ENCODE measurements at regions not wholly inside any gene's neighbourhood (a gene's known extent, or its start where the extent isn't known, plus 50 kb on each side); places are given as distances from the start of the nearest gene placed in this dataset.
"Not testable (repeated sequence)": the region's sequence is repeated elsewhere in the genome, so short reads cannot be mapped to it uniquely, and the experiment has no call there.

DNA sequence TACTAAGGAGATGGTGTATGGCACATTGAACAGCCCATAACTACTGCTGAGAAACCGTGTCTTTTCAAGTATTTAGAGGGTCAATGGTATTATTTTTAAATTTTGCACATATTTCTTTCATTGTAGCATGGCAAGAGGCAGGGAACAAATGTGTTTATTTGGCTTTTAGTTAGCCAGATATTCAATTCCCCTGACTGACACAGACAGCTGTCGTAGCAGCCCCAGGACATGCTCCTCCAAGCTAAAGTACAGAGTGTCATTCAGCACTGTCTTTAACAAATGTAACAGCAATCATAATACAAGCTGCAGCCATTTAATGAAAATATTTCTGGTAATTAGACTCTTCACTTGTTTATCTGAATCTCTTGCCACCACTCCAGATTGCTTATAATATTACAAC is 687.1 kb downstream of the KLHL13 start:
- WGBS, 2 donors (ENCODE audit: low coverage in 1 of 2): 64 to 100% methylated on average over 1 to 2 of the region's 2 CpGs
- intact Hi-C loops (cut with DNase I; ENCODE audit: low total_unique reads) (no loop called here), in situ Hi-C loops (cut with MboI; ENCODE audit: low pct_ligation_motif_present in 1 of 4, low pct_unique_long_range_greater_than_20kb in 1 of 4, low sequenced_read_pairs in 3 of 4) (no loop called here)
- H3K4me3 ChIP-seq: no peak overlapping the region
- no peak for DNase-seq
- H3K9me3 ChIP-seq: no peaks in the 10 kb centered on the region
- TF ChIP-seq POLR2AphosphoS5 (IDR thresholded peaks at IDR 0.05): no peak
- TF ChIP-seq, protein P1, sequence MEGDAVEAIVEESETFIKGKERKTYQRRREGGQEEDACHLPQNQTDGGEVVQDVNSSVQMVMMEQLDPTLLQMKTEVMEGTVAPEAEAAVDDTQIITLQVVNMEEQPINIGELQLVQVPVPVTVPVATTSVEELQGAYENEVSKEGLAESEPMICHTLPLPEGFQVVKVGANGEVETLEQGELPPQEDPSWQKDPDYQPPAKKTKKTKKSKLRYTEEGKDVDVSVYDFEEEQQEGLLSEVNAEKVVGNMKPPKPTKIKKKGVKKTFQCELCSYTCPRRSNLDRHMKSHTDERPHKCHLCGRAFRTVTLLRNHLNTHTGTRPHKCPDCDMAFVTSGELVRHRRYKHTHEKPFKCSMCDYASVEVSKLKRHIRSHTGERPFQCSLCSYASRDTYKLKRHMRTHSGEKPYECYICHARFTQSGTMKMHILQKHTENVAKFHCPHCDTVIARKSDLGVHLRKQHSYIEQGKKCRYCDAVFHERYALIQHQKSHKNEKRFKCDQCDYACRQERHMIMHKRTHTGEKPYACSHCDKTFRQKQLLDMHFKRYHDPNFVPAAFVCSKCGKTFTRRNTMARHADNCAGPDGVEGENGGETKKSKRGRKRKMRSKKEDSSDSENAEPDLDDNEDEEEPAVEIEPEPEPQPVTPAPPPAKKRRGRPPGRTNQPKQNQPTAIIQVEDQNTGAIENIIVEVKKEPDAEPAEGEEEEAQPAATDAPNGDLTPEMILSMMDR (IDR thresholded peaks at IDR 0.05): no peak
- TF ChIP-seq EP300 (IDR thresholded peaks at IDR 0.05; ENCODE audit: low read depth): no peak
- TF ChIP-seq POLR2A (IDR thresholded peaks at IDR 0.05): no peak
- H3K27me3 ChIP-seq: no peaks in the 10 kb centered on the region
- no peak overlapping the region for H3K27ac ChIP-seq
- no peaks in the 10 kb centered on the region for H3K4me1 ChIP-seq
- H3K36me3 ChIP-seq: no peaks in the 10 kb centered on the region

DNA sequence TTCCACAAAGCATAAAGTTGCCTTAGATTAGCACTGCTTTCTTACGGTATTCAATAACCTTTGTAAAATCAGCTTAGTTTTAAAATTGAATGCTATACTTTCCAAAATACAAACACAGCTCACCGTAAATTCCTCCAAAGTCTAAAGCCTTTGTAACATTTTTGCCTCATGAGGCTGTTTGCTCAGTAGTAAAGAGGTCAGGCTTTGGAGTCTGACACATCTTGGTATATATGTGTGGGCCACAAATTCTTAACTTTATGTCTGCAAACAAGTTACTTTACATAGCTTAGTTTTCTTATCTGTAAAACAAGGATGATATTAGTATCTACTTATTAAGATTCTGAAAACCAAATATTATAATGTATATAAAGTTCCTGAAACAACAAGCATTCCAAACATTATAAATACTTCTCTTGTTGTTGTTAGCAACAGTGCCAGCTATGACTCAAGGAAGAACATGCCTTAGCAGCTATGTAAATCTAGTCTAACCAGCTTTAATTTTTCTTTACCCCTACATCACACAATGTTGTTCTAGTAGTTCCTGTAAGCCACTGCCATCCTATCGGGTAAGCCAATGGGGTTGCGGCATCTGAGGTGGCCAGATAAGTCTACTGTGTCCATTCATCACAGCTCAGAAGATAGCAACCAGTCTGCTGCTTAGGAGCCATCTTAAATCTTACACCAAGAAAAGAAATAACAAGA is 709.0 kb downstream of the KLHL13 start:
- no peak overlapping the region for H3K27ac ChIP-seq
- intact Hi-C loops (cut with DNase I; ENCODE audit: low total_unique reads) (no loop called here), in situ Hi-C loops (cut with MboI; ENCODE audit: low pct_ligation_motif_present in 1 of 4, low pct_unique_long_range_greater_than_20kb in 1 of 4, low sequenced_read_pairs in 3 of 4) (no loop called here)
- no peaks in the 10 kb centered on the region for H3K36me3 ChIP-seq
- 79 to 84% methylated on average over 3 to 4 of the region's 4 CpGs for WGBS, 2 donors (ENCODE audit: low coverage in 1 of 2)
- no peaks in the 10 kb centered on the region for H3K4me1 ChIP-seq
- H3K4me3 ChIP-seq: no peak overlapping the region
- TF ChIP-seq POLR2AphosphoS5 (IDR thresholded peaks at IDR 0.05): no peak
- TF ChIP-seq, protein P1 (IDR thresholded peaks at IDR 0.05): no peak
- TF ChIP-seq POLR2A (IDR thresholded peaks at IDR 0.05): no peak
- TF ChIP-seq EP300 (IDR thresholded peaks at IDR 0.05; ENCODE audit: low read depth): no peak
- DNase-seq: no peak
- H3K27me3 ChIP-seq: no peaks in the 10 kb centered on the region
- no peaks in the 10 kb centered on the region for H3K9me3 ChIP-seq

DNA sequence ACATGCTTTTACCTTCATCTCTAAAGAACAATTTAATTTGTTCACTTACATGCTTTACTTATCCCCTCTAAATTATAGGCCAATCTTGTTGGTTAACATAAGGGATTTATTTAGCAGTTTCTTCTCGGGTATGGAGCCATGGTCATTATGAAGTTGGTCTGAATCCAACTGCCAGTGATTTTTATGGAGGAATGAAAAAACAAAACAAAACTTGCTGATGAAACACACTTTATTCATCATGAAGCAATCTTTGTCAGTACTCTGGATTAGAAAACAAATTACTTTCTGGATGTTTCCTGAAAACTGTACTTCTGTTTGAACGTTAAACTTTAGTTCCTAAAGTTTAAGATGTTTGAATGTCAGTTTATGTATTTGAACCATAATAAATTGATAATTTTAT is 715.8 kb downstream of the KLHL13 start:
- in situ Hi-C loops (cut with MboI; ENCODE audit: low pct_ligation_motif_present in 1 of 4, low pct_unique_long_range_greater_than_20kb in 1 of 4, low sequenced_read_pairs in 3 of 4): no loop called here
- H3K36me3 ChIP-seq: no peaks in the 10 kb centered on the region
- no peak overlapping the region for H3K27ac ChIP-seq
- TF ChIP-seq, protein P1 (IDR thresholded peaks at IDR 0.05): no peak
- no peak for TF ChIP-seq POLR2AphosphoS5 (IDR thresholded peaks at IDR 0.05)
- TF ChIP-seq EP300 (IDR thresholded peaks at IDR 0.05; ENCODE audit: low read depth): no peak
- TF ChIP-seq POLR2A (IDR thresholded peaks at IDR 0.05): no peak
- no peaks in the 10 kb centered on the region for H3K9me3 ChIP-seq
- no peak for DNase-seq
- intact Hi-C loops (cut with DNase I; ENCODE audit: low total_unique reads): no loop called here
- H3K4me3 ChIP-seq: no peak overlapping the region
- no peaks in the 10 kb centered on the region for H3K4me1 ChIP-seq
- 39 to 60% methylated on average over 1 to 2 of the region's 2 CpGs for WGBS, 2 donors (ENCODE audit: low coverage in 1 of 2)
- no peaks in the 10 kb centered on the region for H3K27me3 ChIP-seq

DNA sequence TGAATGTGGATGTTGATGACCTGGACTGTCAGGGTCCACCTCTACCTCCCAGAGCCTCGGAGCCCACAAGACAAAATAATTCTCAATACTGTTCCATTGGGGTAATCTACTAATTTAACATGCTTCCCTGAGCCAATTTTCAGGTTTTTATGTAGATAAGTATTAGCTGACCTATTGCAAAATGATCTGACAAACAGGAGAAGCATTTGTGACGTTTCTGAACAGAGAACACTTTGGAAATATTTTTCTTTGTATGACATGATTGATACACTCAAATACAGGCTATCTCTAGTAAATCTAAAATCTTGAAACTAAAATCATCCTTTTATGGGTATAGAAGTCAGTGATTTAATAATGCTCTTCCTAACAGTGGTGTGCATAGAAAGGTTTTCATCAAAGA is 716.6 kb downstream of the KLHL13 start:
- H3K9me3 ChIP-seq: no peaks in the 10 kb centered on the region
- H3K36me3 ChIP-seq: no peaks in the 10 kb centered on the region
- no peak overlapping the region for H3K4me3 ChIP-seq
- 50% methylated on average over 2 of the region's 2 CpGs; no CpG with 5 or more reads in 1 of the 2 donors for WGBS, 2 donors (ENCODE audit: low coverage in 1 of 2)
- in situ Hi-C loops (cut with MboI; ENCODE audit: low pct_ligation_motif_present in 1 of 4, low pct_unique_long_range_greater_than_20kb in 1 of 4, low sequenced_read_pairs in 3 of 4) (no loop called here), intact Hi-C loops (cut with DNase I; ENCODE audit: low total_unique reads) (no loop called here)
- no peaks in the 10 kb centered on the region for H3K27me3 ChIP-seq
- H3K4me1 ChIP-seq: no peaks in the 10 kb centered on the region
- no peak for DNase-seq
- no peak for TF ChIP-seq EP300 (IDR thresholded peaks at IDR 0.05; ENCODE audit: low read depth)
- no peak overlapping the region for H3K27ac ChIP-seq

DNA sequence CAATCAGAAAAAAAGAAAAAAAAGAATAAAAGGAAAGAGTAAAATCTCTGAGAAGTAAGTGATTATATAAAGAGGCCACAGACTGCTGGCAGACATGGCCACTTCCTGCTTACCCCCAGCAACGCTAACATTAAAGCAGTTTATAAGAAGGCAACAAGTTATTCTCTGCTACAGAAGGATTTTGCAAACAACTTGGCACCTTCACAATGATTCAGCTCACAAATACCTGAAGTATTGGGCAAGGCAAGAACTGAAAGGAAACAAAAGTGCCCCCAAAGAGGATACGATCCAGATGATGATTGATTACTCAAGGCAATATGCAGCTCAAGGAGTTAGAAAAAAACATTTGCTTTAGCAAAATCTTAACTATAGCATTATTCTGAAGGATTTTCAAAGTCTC is 718.8 kb downstream of the KLHL13 start:
- intact Hi-C loops (cut with DNase I; ENCODE audit: low total_unique reads) (no loop called here), in situ Hi-C loops (cut with MboI; ENCODE audit: low pct_ligation_motif_present in 1 of 4, low pct_unique_long_range_greater_than_20kb in 1 of 4, low sequenced_read_pairs in 3 of 4) (no loop called here)
- Histone ChIP-seq H3K27me3 (no peaks in the 10 kb centered on the region), H3K36me3 (no peaks in the 10 kb centered on the region), H3K9me3 (no peaks in the 10 kb centered on the region), H3K27ac (no peak overlapping the region), H3K4me3 (no peak overlapping the region), H3K4me1 (no peaks in the 10 kb centered on the region)
- no peak for DNase-seq
- WGBS, 2 donors (ENCODE audit: low coverage in 1 of 2): 51 to 67% methylated on average over 1 to 2 of the region's 2 CpGs
- TF ChIP-seq EP300 (IDR thresholded peaks at IDR 0.05; ENCODE audit: low read depth) (no peak), POLR2AphosphoS5 (IDR thresholded peaks at IDR 0.05) (no peak), POLR2A (IDR thresholded peaks at IDR 0.05) (no peak)
- TF ChIP-seq, protein P1 (IDR thresholded peaks at IDR 0.05): no peak

DNA sequence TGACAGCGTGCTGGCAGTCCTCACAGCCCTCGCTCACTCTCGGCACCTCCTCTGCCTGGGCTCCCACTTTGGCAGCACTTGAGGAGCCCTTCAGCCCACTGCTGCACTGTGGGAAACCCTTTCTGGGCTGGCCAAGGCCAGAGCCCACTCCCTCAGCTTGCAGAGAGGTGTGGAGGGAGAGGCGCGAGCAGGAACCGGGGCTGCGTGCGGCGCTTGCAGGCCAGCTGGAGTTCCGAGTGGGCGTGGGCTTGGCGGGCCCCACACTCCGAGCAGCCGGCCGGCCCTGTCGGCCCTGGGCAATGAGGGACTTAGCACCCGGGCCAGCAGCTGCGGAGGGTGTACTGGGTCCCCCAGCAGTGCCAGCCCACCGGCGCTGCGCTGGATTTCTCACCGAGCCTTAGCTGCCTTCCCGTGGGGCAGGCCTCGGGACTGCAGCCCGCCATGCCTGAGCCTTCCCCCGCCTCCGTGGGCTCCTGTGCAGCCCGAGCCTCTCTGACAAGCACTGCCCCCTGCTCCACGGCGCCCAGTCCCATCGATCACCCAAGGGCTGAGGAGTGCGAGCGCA is 722.0 kb downstream of the KLHL13 start:
- in situ Hi-C loops (cut with MboI; ENCODE audit: low pct_ligation_motif_present in 1 of 4, low pct_unique_long_range_greater_than_20kb in 1 of 4, low sequenced_read_pairs in 3 of 4); H3K9me3 ChIP-seq; intact Hi-C loops (cut with DNase I; ENCODE audit: low total_unique reads); H3K4me3 ChIP-seq; DNase-seq; H3K27me3 ChIP-seq; H3K36me3 ChIP-seq; H3K27ac ChIP-seq; H3K4me1 ChIP-seq: not testable (repeated sequence)
- WGBS, 2 donors (ENCODE audit: low coverage in 1 of 2): 98% methylated on average over 23 of the region's 33 CpGs; no CpG with 5 or more reads in 1 of the 2 donors
